ENCODE measurements at regions not wholly inside any gene's neighbourhood (a gene's known extent, or its start where the extent isn't known, plus 50 kb on each side); places are given as distances from the start of the nearest gene placed in this dataset.

DNA sequence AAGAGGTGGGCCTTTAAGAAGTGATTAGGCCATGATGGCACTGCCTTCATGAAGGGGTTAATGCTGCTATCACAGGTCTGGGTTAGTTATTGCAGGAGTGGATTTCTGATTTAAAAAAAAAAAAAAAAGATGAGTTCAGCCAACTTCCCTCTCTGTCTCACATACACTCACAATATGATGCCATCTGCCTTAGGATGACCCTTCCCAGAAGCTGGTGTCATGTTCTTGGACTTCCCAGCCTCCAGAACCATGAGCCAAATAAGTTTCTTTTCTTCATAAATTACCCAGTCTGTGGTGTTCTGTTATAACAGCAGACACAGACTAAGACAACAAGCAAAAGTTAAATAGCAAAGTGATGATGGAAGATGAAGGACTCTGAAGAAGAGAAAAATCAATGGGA, 179.7 kb upstream of the ETAA1 start:
- H3K4me1 Mint-ChIP-seq = peaks cover 23 to 29% of the 10 kb centered on the region in 2 experiments

More for the DNA sequence above, 179.7 kb upstream of the ETAA1 start:
- Histone ChIP-seq H2AK5ac (ENCODE audit: insufficient read length, low read length) (no peak overlapping the region), H3K4ac (ENCODE audit: low read depth, low read length) (no peak overlapping the region), H3K23ac (ENCODE audit: insufficient read length, low read depth, low read length) (no peak overlapping the region), H3T11ph (ENCODE audit: low read length) (no peak overlapping the region), H2AFZ (ENCODE audit: low read length) (no peak overlapping the region), H3K79me1 (ENCODE audit: insufficient read depth, low read depth, low read length, poor library complexity, severe bottlenecking) (no peaks in the 10 kb centered on the region), H3K27me3 (ENCODE audit: insufficient read depth, low read length) (no peaks in the 10 kb centered on the region), H4K8ac (replicated peaks; ENCODE audit: insufficient read length, low read depth, low read length) (no peak overlapping the region), H3K56ac (ENCODE audit: insufficient read length, low read depth, low read length) (no peak overlapping the region), H3K4me1 (ENCODE audit: insufficient read depth, low read length) (peaks cover 4% of the 10 kb centered on the region; the same call in 1 of the 2 replicates), H2BK5ac (ENCODE audit: insufficient read length, low read length) (no peak overlapping the region), H3K18ac (ENCODE audit: insufficient read length, low read depth, low read length) (no peak overlapping the region), H3K4me2 (ENCODE audit: insufficient read depth, insufficient read length, low read length) (no peak overlapping the region), H3K79me2 (ENCODE audit: insufficient read depth, low read length) (no peaks in the 10 kb centered on the region), H2BK20ac (ENCODE audit: low read depth, low read length, poor library complexity, severe bottlenecking) (no peak overlapping the region), H4K5ac (ENCODE audit: insufficient read length, low read depth, low read length) (no peak overlapping the region), H2BK120ac (ENCODE audit: low read depth, low read length, poor library complexity, severe bottlenecking) (no peak overlapping the region), H4K20me1 (ENCODE audit: control insufficient read depth, insufficient read depth, insufficient read length) (peaks cover 2% of the 10 kb centered on the region), H2BK15ac (ENCODE audit: low read depth, low read length) (no peak overlapping the region), H3K9me3 (ENCODE audit: control insufficient read depth, low read depth, low read length) (no peaks in the 10 kb centered on the region), H3K14ac (ENCODE audit: insufficient read depth, low read length) (no peak overlapping the region), H3K23me2 (ENCODE audit: insufficient read length, low read depth, low read length, poor library complexity, severe bottlenecking) (no peaks in the 10 kb centered on the region), H3K27ac (ENCODE audit: insufficient read length, low read depth, low read length) (no peak overlapping the region), H4K91ac (ENCODE audit: insufficient read length, low read depth, low read length) (no peak overlapping the region), H3K9ac (ENCODE audit: extremely low read depth, insufficient read length, low read length) (no peak overlapping the region), H2BK12ac (ENCODE audit: insufficient read length, low read depth, low read length) (no peak overlapping the region)
- peaks cover 8 to 15% of the 10 kb centered on the region in 2 experiments for H3K9me3 Mint-ChIP-seq
- DNase-seq = no peak
- H3K27me3 Mint-ChIP-seq (ENCODE audit: low read depth) = no peaks in the 10 kb centered on the region
- peaks cover 6 to 17% (median 9%) of the 10 kb centered on the region in 3 experiments for H3K36me3 Mint-ChIP-seq (ENCODE audit: insufficient read depth in 1 of 3, low read depth in 3 of 3)
- no peak overlapping the region for H3K4me3 Mint-ChIP-seq
- H3K27ac Mint-ChIP-seq = no peak overlapping the region
- TF ChIP-seq, protein P1, sequence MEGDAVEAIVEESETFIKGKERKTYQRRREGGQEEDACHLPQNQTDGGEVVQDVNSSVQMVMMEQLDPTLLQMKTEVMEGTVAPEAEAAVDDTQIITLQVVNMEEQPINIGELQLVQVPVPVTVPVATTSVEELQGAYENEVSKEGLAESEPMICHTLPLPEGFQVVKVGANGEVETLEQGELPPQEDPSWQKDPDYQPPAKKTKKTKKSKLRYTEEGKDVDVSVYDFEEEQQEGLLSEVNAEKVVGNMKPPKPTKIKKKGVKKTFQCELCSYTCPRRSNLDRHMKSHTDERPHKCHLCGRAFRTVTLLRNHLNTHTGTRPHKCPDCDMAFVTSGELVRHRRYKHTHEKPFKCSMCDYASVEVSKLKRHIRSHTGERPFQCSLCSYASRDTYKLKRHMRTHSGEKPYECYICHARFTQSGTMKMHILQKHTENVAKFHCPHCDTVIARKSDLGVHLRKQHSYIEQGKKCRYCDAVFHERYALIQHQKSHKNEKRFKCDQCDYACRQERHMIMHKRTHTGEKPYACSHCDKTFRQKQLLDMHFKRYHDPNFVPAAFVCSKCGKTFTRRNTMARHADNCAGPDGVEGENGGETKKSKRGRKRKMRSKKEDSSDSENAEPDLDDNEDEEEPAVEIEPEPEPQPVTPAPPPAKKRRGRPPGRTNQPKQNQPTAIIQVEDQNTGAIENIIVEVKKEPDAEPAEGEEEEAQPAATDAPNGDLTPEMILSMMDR (conservative IDR thresholded peaks at IDR 0.05) = no peak

All from H9 (cell line).